Activated T-cell treated with anti-CD3 and anti-CD28 coated beads, Interleukin-2, amount 50 U/mL, for 72 hours (primary cell): ENCODE measurements at regions not wholly inside any gene's neighbourhood (a gene's known extent, or its start where the extent isn't known, plus 50 kb on each side); places are given as distances from the start of the nearest gene placed in this dataset.

ENCODE experiments used
- ATAC-seq, 2 donors: fragments of 150-1000 bp; cut with Tn5 transposase; replicated peaks in 1 of 2; 2 replicates each; pipeline ENCODE4 v1.10.0; 2021; ENCODE audit warnings: moderate library complexity in 2 of 2, mild to moderate bottlenecking in 1 of 2
- DNase-seq, 2 donors: peaks; one replicate each; pipeline ENCODE4 v3.0.0; 2021 to 2022; ENCODE audit warnings: mixed read lengths in 1 of 2
- H3K27ac Mint-ChIP-seq: one replicate; pipeline ENCODE4 v1.8.0; 2022; ENCODE audit warnings: mild to moderate bottlenecking, moderate library complexity, mixed read lengths
- H3K27me3 Mint-ChIP-seq: one replicate; pipeline ENCODE4 v1.8.0; 2022; ENCODE audit warnings: low read depth, mixed read lengths
- H3K36me3 Mint-ChIP-seq, 2 donors: one replicate each; pipeline ENCODE4 v1.8.0; 2022; ENCODE audit warnings: mixed read lengths in 2 of 2, mild to moderate bottlenecking in 1 of 2; ENCODE audit not compliant: insufficient read depth in 2 of 2
- H3K4me1 Mint-ChIP-seq: one replicate; pipeline ENCODE4 v1.8.0; 2022; ENCODE audit warnings: low read depth, mixed read lengths
- H3K4me3 Mint-ChIP-seq, 2 donors: one replicate each; pipeline ENCODE4 v1.8.0; 2022; ENCODE audit warnings: mild to moderate bottlenecking in 2 of 2, mixed read lengths in 2 of 2, moderate library complexity in 2 of 2
- H3K9me3 Mint-ChIP-seq, 2 donors: one replicate each; pipeline ENCODE4 v1.8.0; 2022; ENCODE audit warnings: mixed read lengths in 2 of 2

- peaks cover 27% of the 10 kb centered on the region for H3K27me3 Mint-ChIP-seq
- ATAC-seq (no peak), DNase-seq (no peak)
- no peak overlapping the region for H3K27ac Mint-ChIP-seq
- H3K9me3 Mint-ChIP-seq: peaks cover 0 to 8% of the 10 kb centered on the region in 2 donors
- H3K4me3 Mint-ChIP-seq: no peak overlapping the region
- no peaks in the 10 kb centered on the region for H3K4me1 Mint-ChIP-seq
- H3K36me3 Mint-ChIP-seq: no peaks in the 10 kb centered on the region
Observed at GRCh38 chr18:5756823-5757222, 138.5 kb downstream of the TMEM200C start.

DNA sequence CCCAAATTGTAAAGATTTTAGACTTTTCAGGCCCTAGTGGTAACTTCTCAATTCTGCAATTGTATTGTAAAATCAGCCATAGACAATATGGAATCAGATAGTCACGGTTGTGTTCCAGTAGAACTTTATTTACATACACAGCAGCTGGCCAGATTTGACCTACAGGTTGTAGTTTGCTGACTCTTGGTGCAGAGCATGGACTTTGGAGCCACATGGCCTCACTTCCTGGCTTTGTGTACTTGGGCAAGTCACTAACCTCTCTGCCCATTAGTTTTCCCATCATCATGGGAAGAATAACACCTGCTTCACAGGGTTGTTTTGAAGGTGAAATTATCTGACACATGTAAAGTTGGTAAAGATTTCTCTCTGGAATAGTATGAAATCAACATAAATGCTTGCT lies 147.6 kb downstream of the TMEM200C start:
- ATAC-seq: no peak
- H3K27ac Mint-ChIP-seq: no peak overlapping the region
- H3K4me1 Mint-ChIP-seq: no peaks in the 10 kb centered on the region
- no peak for DNase-seq
- H3K36me3 Mint-ChIP-seq: no peaks in the 10 kb centered on the region
- H3K9me3 Mint-ChIP-seq: peaks cover 1 to 2% of the 10 kb centered on the region in 2 donors
- H3K27me3 Mint-ChIP-seq: peaks cover 8% of the 10 kb centered on the region
- H3K4me3 Mint-ChIP-seq: no peak overlapping the region

DNA sequence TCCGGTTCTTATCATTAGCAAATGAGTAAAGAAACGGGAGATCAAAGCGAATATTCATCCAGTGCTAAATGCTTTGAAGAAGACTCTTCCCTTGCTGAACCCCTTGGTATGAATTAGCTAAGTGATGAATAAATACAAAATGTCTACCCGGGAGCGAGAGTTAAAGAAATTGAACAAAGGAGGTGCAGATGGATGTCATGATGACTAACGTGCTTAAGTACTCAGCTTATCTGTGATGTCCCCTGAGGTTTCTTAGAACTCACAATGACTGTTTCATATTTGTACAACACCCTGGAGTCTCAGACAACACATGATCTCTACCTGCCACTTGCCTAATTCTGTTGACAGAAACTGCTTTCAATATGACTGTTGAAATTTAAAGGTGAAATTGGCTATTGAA lies 148.5 kb downstream of the TMEM200C start:
- H3K27me3 Mint-ChIP-seq: peaks cover 6% of the 10 kb centered on the region
- no peaks in the 10 kb centered on the region for H3K36me3 Mint-ChIP-seq
- DNase-seq (no peak), ATAC-seq (no peak)
- no peak overlapping the region for H3K27ac Mint-ChIP-seq
- H3K9me3 Mint-ChIP-seq: peaks cover 1 to 2% of the 10 kb centered on the region in 2 donors
- H3K4me1 Mint-ChIP-seq: no peaks in the 10 kb centered on the region
- H3K4me3 Mint-ChIP-seq: no peak overlapping the region

GRCh38 chr18:5744659-5745058 lies 150.7 kb downstream of the TMEM200C start:
- no peak overlapping the region for H3K4me3 Mint-ChIP-seq
- no peaks in the 10 kb centered on the region for H3K36me3 Mint-ChIP-seq
- H3K27ac Mint-ChIP-seq: no peak overlapping the region
- no peaks in the 10 kb centered on the region for H3K4me1 Mint-ChIP-seq
- peaks cover 1 to 2% of the 10 kb centered on the region in 2 donors for H3K9me3 Mint-ChIP-seq
- no peak for ATAC-seq
- no peak for DNase-seq
- no peaks in the 10 kb centered on the region for H3K27me3 Mint-ChIP-seq

DNA sequence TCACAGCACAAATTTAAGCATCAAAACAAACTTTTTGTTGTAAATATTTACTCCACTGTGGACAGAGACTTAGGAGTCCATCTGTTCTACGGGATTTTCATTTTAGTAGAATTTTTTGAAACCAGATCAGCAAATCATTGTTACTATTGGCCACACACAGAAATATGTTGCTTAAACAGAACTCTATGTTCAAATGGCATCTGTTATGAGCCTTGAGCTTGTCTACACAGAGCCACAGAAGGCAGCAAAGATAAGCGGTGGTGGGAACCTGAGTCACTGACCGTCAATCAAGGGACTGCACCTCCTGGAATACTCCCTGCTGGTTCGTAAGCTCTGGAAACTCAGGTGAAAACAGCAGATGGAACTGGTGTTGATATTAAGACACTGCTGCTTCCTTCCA lies 156.8 kb downstream of the TMEM200C start:
- H3K36me3 Mint-ChIP-seq: no peaks in the 10 kb centered on the region
- ATAC-seq (no peak), DNase-seq (no peak)
- no peak overlapping the region for H3K27ac Mint-ChIP-seq
- H3K9me3 Mint-ChIP-seq: no peaks in the 10 kb centered on the region
- H3K27me3 Mint-ChIP-seq: peaks cover 10% of the 10 kb centered on the region
- H3K4me1 Mint-ChIP-seq: no peaks in the 10 kb centered on the region
- H3K4me3 Mint-ChIP-seq: no peak overlapping the region

DNA sequence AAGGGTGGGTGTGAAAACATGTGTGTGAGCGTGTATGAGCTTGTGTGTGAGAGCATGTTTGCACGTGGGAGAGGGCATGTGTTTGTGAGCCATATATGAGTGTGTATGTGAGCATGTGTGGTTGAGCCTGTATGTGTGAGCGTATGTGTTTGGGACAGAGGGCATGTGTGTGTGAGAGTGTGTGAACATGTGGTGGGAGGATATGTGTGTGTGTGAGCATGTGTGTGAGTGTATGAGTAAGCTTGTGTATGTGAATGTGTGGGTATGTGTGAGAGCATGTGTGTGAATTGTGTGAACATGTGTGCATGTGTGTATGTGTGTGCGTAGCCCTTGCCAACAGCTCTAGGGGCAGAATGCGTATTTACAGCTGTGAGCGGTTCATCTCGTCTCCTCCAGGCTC lies 163.0 kb downstream of the TMEM200C start:
- DNase-seq (no peak), ATAC-seq (no peak)
- Mint-ChIP-seq H3K4me3 (no peak overlapping the region), H3K9me3 (peaks cover 4 to 5% of the 10 kb centered on the region in 2 donors), H3K4me1 (no peaks in the 10 kb centered on the region), H3K27me3 (peaks cover 26% of the 10 kb centered on the region), H3K36me3 (no peaks in the 10 kb centered on the region), H3K27ac (no peak overlapping the region)

- Mint-ChIP-seq H3K9me3 (peaks cover 4 to 5% of the 10 kb centered on the region in 2 donors), H3K27me3 (peaks cover 20% of the 10 kb centered on the region), H3K27ac (no peak overlapping the region), H3K36me3 (no peaks in the 10 kb centered on the region), H3K4me3 (no peak overlapping the region), H3K4me1 (no peaks in the 10 kb centered on the region)
- no peak for ATAC-seq
- no peak for DNase-seq
Observed at GRCh38 chr18:5729983-5730699, 165.2 kb downstream of the TMEM200C start.

DNA sequence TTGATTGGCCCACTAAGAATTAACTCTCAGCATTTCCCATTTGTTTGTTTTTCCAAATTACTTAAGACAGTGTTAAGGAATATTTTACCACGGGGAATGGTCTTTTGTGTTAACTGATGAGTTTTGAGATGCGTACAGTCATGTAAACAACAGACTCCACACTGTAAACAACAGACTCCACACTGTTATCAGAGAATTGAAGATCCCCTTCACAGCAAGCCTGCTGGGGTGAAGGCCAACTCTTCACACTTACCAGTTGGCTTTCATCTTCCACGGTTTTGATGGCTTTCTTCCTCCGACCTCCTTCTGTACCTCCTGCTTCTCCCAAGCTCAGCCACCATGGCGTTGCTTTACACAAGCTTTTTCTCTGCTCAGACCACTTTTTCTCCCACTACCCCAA lies 166.8 kb downstream of the TMEM200C start:
- H3K4me3 Mint-ChIP-seq: no peak overlapping the region
- H3K27me3 Mint-ChIP-seq: peaks cover 16% of the 10 kb centered on the region

DNA sequence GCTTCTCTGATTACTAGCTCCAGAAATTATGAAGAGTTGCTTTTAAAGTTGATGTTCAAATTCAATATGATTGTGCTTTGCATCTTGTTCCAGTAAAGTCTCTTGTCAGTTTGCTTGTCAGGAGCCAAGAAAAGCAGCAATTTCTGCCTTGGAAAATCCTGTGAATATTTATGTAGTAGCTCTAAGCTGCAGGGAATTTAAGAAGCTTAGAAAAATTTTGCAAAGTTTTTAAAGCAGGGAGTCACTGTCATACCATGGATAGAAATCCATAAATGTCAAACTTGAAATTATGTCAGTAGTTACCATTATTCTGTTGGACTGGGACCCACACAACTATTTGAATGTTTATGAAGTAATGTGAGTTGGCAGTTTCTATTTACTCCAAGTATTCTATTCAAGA lies 169.3 kb downstream of the TMEM200C start:
- DNase-seq: no peak
- H3K27me3 Mint-ChIP-seq: peaks cover 7% of the 10 kb centered on the region
- H3K9me3 Mint-ChIP-seq: peaks cover 0 to 1% of the 10 kb centered on the region in 2 donors
- no peak overlapping the region for H3K27ac Mint-ChIP-seq
- H3K4me1 Mint-ChIP-seq: no peaks in the 10 kb centered on the region
- ATAC-seq: no peak
- no peaks in the 10 kb centered on the region for H3K36me3 Mint-ChIP-seq
- no peak overlapping the region for H3K4me3 Mint-ChIP-seq

More for the DNA sequence above, 166.8 kb downstream of the TMEM200C start:
- H3K27ac Mint-ChIP-seq: no peak overlapping the region
- H3K4me1 Mint-ChIP-seq: no peaks in the 10 kb centered on the region
- H3K36me3 Mint-ChIP-seq: no peaks in the 10 kb centered on the region
- DNase-seq: no peak
- no peak for ATAC-seq
- H3K9me3 Mint-ChIP-seq: peaks cover 4 to 5% of the 10 kb centered on the region in 2 donors

DNA sequence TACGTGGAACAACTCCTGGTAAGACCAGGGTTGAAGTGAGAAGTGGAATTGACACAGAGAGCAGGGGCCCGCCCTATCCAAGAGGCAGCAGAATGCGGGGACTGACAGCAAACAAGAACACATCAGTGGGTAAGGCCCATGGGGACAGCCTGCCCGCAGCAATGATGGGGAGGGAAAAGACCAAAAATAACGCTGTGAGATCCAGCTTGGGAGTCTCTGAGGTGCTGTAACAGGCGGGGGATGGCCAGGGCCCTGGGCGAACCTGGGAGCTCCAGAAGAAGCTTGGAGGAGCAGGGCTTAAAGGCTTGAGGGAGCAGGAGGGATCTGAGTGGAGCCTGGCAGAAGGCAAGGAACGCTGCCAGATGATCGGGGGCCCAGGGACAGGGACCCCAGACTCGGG lies 173.4 kb downstream of the TMEM200C start:
- Mint-ChIP-seq H3K36me3 (no peaks in the 10 kb centered on the region), H3K27me3 (peaks cover 4% of the 10 kb centered on the region), H3K27ac (no peak overlapping the region), H3K4me3 (no peak overlapping the region), H3K9me3 (peaks cover 0 to 2% of the 10 kb centered on the region in 2 donors), H3K4me1 (no peaks in the 10 kb centered on the region)
- DNase-seq: no peak
- no peak for ATAC-seq

DNA sequence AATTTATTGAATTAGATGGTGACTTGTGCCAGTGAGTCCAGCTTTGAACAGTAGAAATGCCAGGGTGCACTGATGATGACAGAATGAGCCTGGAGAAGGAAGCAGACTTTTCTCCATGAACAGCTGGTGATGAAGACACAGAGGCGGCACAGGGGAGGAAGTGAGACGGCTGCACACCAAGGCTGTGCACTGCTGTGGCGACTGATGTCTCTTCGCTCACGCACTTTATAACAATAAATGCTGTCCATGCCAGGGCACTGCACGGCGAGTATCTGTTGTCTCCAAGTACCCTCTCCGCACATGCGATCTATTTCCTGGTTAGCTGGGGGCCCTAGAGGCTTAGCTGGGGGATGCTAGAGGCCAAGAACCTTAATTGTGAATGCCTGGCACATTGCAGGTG lies 175.2 kb downstream of the TMEM200C start:
- H3K27ac Mint-ChIP-seq: no peak overlapping the region
- no peak overlapping the region for H3K4me3 Mint-ChIP-seq
- H3K27me3 Mint-ChIP-seq: peaks cover 5% of the 10 kb centered on the region
- H3K36me3 Mint-ChIP-seq: no peaks in the 10 kb centered on the region
- peaks cover 0 to 3% of the 10 kb centered on the region in 2 donors for H3K9me3 Mint-ChIP-seq
- no peak for DNase-seq
- ATAC-seq: no peak
- H3K4me1 Mint-ChIP-seq: no peaks in the 10 kb centered on the region

DNA sequence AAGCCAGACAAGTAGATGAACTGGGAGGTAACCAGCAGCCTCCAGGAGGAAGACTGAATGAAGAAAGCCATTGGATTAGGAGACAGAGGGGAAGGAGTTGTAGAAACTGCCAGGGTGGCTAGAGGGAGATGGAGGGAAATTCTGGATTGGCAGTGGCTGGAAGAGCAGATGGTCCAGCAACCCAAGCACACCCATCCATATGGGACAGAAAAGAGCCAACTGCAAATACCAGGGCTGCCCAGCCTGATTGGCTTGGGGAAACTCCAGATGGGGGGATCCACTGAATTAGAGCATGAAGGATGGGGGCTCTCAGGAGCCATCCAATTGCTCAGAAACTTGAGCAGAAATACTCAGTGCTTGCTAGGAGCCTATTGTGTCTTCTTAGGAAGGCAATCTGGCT lies 173.5 kb upstream of the EPB41L3 start:
- H3K4me3 Mint-ChIP-seq: no peak overlapping the region
- no peak for ATAC-seq

GRCh38 chr18:5710676-5711075 lies 166.9 kb upstream of the EPB41L3 start:
- peaks cover 5% of the 10 kb centered on the region for H3K27me3 Mint-ChIP-seq
- ATAC-seq: no peak

More for the DNA sequence above, 173.5 kb upstream of the EPB41L3 start:
- Mint-ChIP-seq H3K9me3 (peaks cover 0 to 3% of the 10 kb centered on the region in 2 donors), H3K27ac (peak overlapping the region; percentile 19), H3K27me3 (peaks cover 10% of the 10 kb centered on the region), H3K36me3 (no peaks in the 10 kb centered on the region), H3K4me1 (no peaks in the 10 kb centered on the region)
- DNase-seq: no peak

GRCh38 chr18:5710235-5710634 lies 166.4 kb upstream of the EPB41L3 start:
- DNase-seq (no peak), ATAC-seq (no peak)
- Mint-ChIP-seq H3K4me3 (no peak overlapping the region), H3K4me1 (no peaks in the 10 kb centered on the region), H3K36me3 (no peaks in the 10 kb centered on the region), H3K9me3 (no peaks in the 10 kb centered on the region), H3K27ac (no peak overlapping the region), H3K27me3 (peaks cover 5% of the 10 kb centered on the region)

More at GRCh38 chr18:5710676-5711075, 166.9 kb upstream of the EPB41L3 start:
- DNase-seq: no peak
- Mint-ChIP-seq H3K36me3 (no peaks in the 10 kb centered on the region), H3K9me3 (no peaks in the 10 kb centered on the region), H3K4me1 (no peaks in the 10 kb centered on the region), H3K4me3 (no peak overlapping the region), H3K27ac (no peak overlapping the region)
